Liver (tissue), 3 donors: ENCODE measurements at regions not wholly inside any gene's neighbourhood (a gene's known extent, or its start where the extent isn't known, plus 50 kb on each side); places are given as distances from the start of the nearest gene placed in this dataset.

ENCODE experiments used
- ATF3 ChIP-seq: IDR thresholded peaks from 2 replicates; pipeline ENCODE4 v1.6.1; 2016; ENCODE audit warnings: antibody characterized with exemption
- CTCF ChIP-seq: fragments of 150-350 bp; IDR thresholded peaks from 2 replicates; pipeline ENCODE4 v1.5.1; 2017; ENCODE audit warnings: improper control_type of control experiment, low read depth, low read length; ENCODE audit not compliant: missing input control
- RAD21 ChIP-seq, 2 donors: IDR thresholded peaks; 2 replicates each; pipeline ENCODE4 v1.6.1; 2016; ENCODE audit warnings: antibody characterized with exemption in 2 of 2, mild to moderate bottlenecking in 2 of 2
- YY1 ChIP-seq: IDR thresholded peaks from 2 replicates; pipeline ENCODE4 v1.6.1; 2016; ENCODE audit warnings: antibody characterized with exemption, mild to moderate bottlenecking
- donor health status: healthy.
- donor health status: healthy.

- no peak for TF ChIP-seq CTCF
- no peak for TF ChIP-seq RAD21 (IDR thresholded peaks at IDR 0.05)
- TF ChIP-seq YY1: no peak
- no peak for TF ChIP-seq ATF3
Observed at GRCh38 chr1:14117700-14118099, 417.7 kb downstream of the PRDM2 start.
